Chondrocyte (in vitro differentiated cells): ENCODE measurements at regions not wholly inside any gene's neighbourhood (a gene's known extent, or its start where the extent isn't known, plus 50 kb on each side); places are given as distances from the start of the nearest gene placed in this dataset.
"Not testable (repeated sequence)": the region's sequence is repeated elsewhere in the genome, so short reads cannot be mapped to it uniquely, and the experiment has no call there.

Source experiments
- DNase-seq: peaks from one replicate; pipeline ENCODE4 v3.0.0; 2021; ENCODE audit warnings: mixed read lengths, low spot score
- H3K27ac Mint-ChIP-seq: one replicate; pipeline ENCODE4 v1.8.0; 2021; ENCODE audit warnings: mild to moderate bottlenecking, moderate library complexity, mixed read lengths; ENCODE audit not compliant: unreplicated experiment
- H3K27me3 Mint-ChIP-seq: 2 replicates; pipeline ENCODE4 v1.8.0; 2021; ENCODE audit warnings: low read depth, mixed read lengths
- H3K36me3 Mint-ChIP-seq: 2 replicates; pipeline ENCODE4 v1.8.0; 2021; ENCODE audit warnings: low read depth, mixed read lengths
- H3K4me1 Mint-ChIP-seq: 2 replicates; pipeline ENCODE4 v1.8.0; 2021; ENCODE audit warnings: low read depth, mild to moderate bottlenecking, mixed read lengths
- H3K4me3 Mint-ChIP-seq: one replicate; pipeline ENCODE4 v1.8.0; 2021; ENCODE audit warnings: mild to moderate bottlenecking, moderate library complexity, mixed read lengths; ENCODE audit not compliant: unreplicated experiment
- H3K9me3 Mint-ChIP-seq: 2 replicates; pipeline ENCODE4 v1.8.0; 2021; ENCODE audit warnings: low read depth, mixed read lengths
- TF ChIP-seq, protein P1 (sequence below): fragments of 200-600 bp; sonication (generic); IDR thresholded peaks from 2 replicates; pipeline ENCODE4 v1.5.0; 2021; ENCODE audit warnings: antibody characterized with exemption, mild to moderate bottlenecking, moderate library complexity

DNA sequence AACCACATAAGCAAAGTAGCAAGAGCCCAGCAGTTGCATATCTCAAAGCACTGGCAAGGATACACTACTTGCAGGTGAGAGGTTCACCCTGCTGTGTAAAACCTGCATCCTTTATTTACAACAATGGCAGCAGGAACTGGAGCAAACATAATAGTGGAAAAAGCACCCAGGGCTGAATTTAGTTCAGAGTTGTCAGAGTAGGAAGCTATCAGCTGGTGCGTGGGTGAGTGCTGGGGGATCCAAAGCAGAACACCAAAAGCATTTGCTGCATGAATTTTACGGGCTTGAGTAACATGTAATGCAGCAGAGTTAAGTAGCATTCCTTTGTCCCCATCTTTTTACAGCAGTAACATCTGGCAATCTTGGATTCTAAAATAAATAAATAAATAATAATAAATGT lies 73.5 kb upstream of the SRD5A2 start:
- H3K36me3 Mint-ChIP-seq, result no peaks in the 10 kb centered on the region
- H3K9me3 Mint-ChIP-seq, result peaks cover 15% of the 10 kb centered on the region
- no peaks in the 10 kb centered on the region for H3K4me1 Mint-ChIP-seq
- H3K27ac Mint-ChIP-seq, result no peak overlapping the region
- DNase-seq, result no peak
- H3K4me3 Mint-ChIP-seq, result no peak overlapping the region
- H3K27me3 Mint-ChIP-seq, result peaks cover 7% of the 10 kb centered on the region
- TF ChIP-seq, protein P1, sequence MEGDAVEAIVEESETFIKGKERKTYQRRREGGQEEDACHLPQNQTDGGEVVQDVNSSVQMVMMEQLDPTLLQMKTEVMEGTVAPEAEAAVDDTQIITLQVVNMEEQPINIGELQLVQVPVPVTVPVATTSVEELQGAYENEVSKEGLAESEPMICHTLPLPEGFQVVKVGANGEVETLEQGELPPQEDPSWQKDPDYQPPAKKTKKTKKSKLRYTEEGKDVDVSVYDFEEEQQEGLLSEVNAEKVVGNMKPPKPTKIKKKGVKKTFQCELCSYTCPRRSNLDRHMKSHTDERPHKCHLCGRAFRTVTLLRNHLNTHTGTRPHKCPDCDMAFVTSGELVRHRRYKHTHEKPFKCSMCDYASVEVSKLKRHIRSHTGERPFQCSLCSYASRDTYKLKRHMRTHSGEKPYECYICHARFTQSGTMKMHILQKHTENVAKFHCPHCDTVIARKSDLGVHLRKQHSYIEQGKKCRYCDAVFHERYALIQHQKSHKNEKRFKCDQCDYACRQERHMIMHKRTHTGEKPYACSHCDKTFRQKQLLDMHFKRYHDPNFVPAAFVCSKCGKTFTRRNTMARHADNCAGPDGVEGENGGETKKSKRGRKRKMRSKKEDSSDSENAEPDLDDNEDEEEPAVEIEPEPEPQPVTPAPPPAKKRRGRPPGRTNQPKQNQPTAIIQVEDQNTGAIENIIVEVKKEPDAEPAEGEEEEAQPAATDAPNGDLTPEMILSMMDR, result no peak

DNA sequence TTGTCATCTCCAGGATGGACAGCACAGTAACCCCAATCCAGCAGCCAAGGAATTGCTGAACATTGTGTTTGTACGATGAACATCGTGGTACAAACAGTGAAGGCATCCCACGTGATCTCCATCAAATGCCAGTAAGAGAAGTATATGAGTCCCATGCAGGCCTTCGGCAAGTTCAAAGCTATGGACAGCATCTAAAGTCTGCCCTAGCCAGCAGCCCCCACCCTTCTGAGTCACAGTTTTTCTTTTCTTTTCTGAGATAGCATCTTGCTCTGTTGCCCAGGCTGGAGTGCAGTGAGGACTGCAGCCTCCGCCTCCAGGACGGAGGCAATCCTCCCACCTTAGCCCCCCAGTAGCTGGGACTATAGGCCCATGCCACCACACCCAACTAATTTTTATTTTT lies 71.0 kb upstream of the SRD5A2 start:
- Mint-ChIP-seq H3K36me3 (no peaks in the 10 kb centered on the region), H3K27ac (no peak overlapping the region), H3K4me1 (no peaks in the 10 kb centered on the region), H3K4me3 (no peak overlapping the region), H3K27me3 (peaks cover 11% of the 10 kb centered on the region), H3K9me3 (no peaks in the 10 kb centered on the region)
- TF ChIP-seq, protein P1, result no peak
- no peak for DNase-seq

DNA sequence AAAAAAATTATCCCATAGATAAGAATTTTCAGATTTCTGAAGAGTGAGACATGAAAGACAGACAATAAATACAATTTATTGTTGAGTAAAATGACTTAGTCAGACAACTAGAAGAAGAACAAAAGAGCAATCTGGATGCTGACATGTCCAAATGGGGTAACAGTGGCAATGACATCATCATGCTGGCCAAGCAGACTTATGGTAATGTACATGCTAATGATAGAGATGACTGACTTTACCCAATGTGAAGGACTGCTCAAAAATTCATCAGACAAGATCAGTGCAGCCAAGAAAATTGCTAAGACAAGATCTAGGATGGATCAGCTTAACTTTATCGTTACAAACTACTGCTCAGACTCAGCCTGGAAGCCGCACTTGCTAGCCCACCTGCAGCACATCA lies 70.5 kb upstream of the SRD5A2 start:
- Mint-ChIP-seq H3K4me3 (no peak overlapping the region), H3K27ac (no peak overlapping the region), H3K36me3 (no peaks in the 10 kb centered on the region), H3K27me3 (peaks cover 9% of the 10 kb centered on the region), H3K9me3 (no peaks in the 10 kb centered on the region), H3K4me1 (no peaks in the 10 kb centered on the region)
- no peak for DNase-seq
- TF ChIP-seq, protein P1, result no peak

DNA sequence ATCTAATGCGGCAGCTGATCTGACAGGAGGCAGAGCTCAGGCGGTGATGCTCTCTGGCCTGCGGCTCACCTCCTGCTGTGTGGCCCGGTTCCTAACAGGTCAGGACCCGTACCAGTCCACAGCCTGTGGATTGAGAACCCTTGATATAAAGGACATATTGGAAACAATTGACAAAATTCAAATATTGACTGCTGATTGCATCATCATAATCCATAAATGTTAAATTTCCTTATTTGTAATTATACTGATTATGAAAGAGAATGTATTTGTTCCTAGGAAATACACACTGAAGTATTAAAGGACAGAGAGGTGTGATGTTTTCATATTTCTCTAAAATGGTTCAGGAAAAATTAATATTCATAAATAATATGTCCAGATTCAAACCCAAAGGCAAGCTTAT lies 63.8 kb upstream of the SRD5A2 start:
- TF ChIP-seq, protein P1, result no peak
- no peaks in the 10 kb centered on the region for H3K36me3 Mint-ChIP-seq
- no peaks in the 10 kb centered on the region for H3K4me1 Mint-ChIP-seq
- no peak overlapping the region for H3K27ac Mint-ChIP-seq
- H3K9me3 Mint-ChIP-seq, result peaks cover 5% of the 10 kb centered on the region
- no peak overlapping the region for H3K4me3 Mint-ChIP-seq
- DNase-seq, result no peak
- H3K27me3 Mint-ChIP-seq, result peaks cover 25% of the 10 kb centered on the region

DNA sequence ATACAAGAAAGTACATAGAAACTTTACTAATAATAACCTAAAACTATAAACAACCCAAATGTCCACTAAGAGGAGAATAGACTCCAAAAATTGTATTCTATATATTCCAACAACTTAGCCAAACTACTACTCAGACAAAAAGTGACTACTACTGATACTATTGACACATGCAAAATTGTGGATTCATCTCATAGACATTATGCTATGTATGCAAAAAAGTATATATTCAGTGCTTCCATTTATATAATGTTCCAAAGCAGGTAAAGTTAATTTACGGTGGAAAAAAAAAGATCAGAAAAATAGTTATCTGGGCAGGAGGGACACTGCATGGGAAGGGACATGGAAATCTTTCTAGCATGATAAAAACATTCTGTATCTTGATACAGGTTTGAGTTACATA lies 62.0 kb upstream of the SRD5A2 start:
- H3K27me3 Mint-ChIP-seq, result peaks cover 23% of the 10 kb centered on the region
- DNase-seq, result no peak
- no peaks in the 10 kb centered on the region for H3K36me3 Mint-ChIP-seq
- H3K9me3 Mint-ChIP-seq, result peaks cover 5% of the 10 kb centered on the region
- no peak overlapping the region for H3K27ac Mint-ChIP-seq
- H3K4me1 Mint-ChIP-seq, result no peaks in the 10 kb centered on the region
- no peak overlapping the region for H3K4me3 Mint-ChIP-seq
- TF ChIP-seq, protein P1, result no peak

DNA sequence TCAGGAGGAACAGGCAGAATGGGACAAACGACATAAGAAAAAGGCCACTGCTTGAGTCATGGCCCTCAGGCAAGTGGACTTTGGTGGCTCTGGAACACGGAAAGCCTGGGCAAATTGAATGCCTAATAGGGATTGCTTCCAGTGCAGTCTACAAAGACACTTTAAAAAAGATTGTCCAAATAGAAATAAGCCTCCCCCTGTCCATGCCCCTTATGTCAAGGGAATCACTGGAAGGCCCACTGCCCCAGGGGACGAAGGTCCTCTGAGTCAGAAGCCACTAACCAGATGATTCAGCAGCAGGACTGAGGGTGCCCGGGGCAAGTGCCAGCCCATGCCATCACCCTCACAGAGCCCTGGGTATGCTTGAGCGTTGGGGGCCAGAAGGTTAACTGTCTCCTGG lies 51.5 kb upstream of the SRD5A2 start:
- H3K4me1 Mint-ChIP-seq, H3K36me3 Mint-ChIP-seq, DNase-seq, H3K4me3 Mint-ChIP-seq, H3K9me3 Mint-ChIP-seq, H3K27ac Mint-ChIP-seq: not testable (repeated sequence)
- peaks cover 15% of the 10 kb centered on the region for H3K27me3 Mint-ChIP-seq
